DND-41 (cell line): ENCODE measurements at regions not wholly inside any gene's neighbourhood (a gene's known extent, or its start where the extent isn't known, plus 50 kb on each side); places are given as distances from the start of the nearest gene placed in this dataset.

ENCODE experiments used
- ATAC-seq: fragments of 200-7000 bp; cut with Tn5 transposase; 3 replicates; pipeline ENCODE4 v1.9.1; 2021; ENCODE audit warnings: low read depth; ENCODE audit not compliant: insufficient read depth
- DNase-seq: peaks from one replicate; pipeline ENCODE4 v3.0.0-alpha.2; 2020
- H2AFZ ChIP-seq: 2 replicates; pipeline ENCODE4 v1.6.0; 2012; ENCODE audit warnings: low read depth, low read length
- H3K27ac ChIP-seq: 2 replicates; pipeline ENCODE4 v1.5.1; 2012; ENCODE audit warnings: low read length, inconsistent platforms
- H3K27me3 ChIP-seq: fragments of 200-600 bp; sonication (generic); 2 replicates; pipeline ENCODE4 v1.6.0; 2012; ENCODE audit warnings: low read length, mild to moderate bottlenecking, inconsistent platforms; ENCODE audit not compliant: insufficient read depth, poor library complexity
- H3K36me3 ChIP-seq: 2 replicates; pipeline ENCODE4 v1.5.1; 2012; ENCODE audit warnings: low read length, inconsistent platforms; ENCODE audit not compliant: insufficient read depth
- H3K4me1 ChIP-seq: 2 replicates; pipeline ENCODE4 v1.5.1; 2012; ENCODE audit warnings: mild to moderate bottlenecking, low read length; ENCODE audit not compliant: insufficient read depth
- H3K4me2 ChIP-seq: 2 replicates; pipeline ENCODE4 v1.6.0; 2012; ENCODE audit warnings: mild to moderate bottlenecking, moderate library complexity, low read length, inconsistent platforms; ENCODE audit not compliant: insufficient read depth
- H3K4me3 ChIP-seq, 2 experiments: fragments of 200-600 bp in 1 of 2; shearing (Covaris generic) in 1 of 2; 2 replicates each; pipeline ENCODE4 v1.5.1; 2012 to 2016; ENCODE audit warnings: inconsistent platforms in 2 of 2, low read length in 2 of 2, mild to moderate bottlenecking in 2 of 2, low read depth in 1 of 2, moderate library complexity in 1 of 2
- H3K79me2 ChIP-seq: 2 replicates; pipeline ENCODE4 v1.6.0; 2012; ENCODE audit warnings: low read length, inconsistent platforms; ENCODE audit not compliant: insufficient read depth
- H3K9ac ChIP-seq: 2 replicates; pipeline ENCODE4 v1.6.0; 2012; ENCODE audit warnings: low read depth, mild to moderate bottlenecking, inconsistent platforms, low read length, moderate library complexity
- H3K9me3 ChIP-seq: 2 replicates; pipeline ENCODE4 v1.5.1; 2012; ENCODE audit warnings: low read length, moderate library complexity, mild to moderate bottlenecking, inconsistent platforms; ENCODE audit not compliant: insufficient read depth, severe bottlenecking
- H4K20me1 ChIP-seq: 2 replicates; pipeline ENCODE4 v1.6.0; 2012; ENCODE audit warnings: low read length; ENCODE audit not compliant: insufficient read depth
- EZH2 ChIP-seq: IDR thresholded peaks from 3 replicates; pipeline ENCODE4 v1.6.1; 2012; ENCODE audit warnings: borderline replicate concordance, low read depth, mild to moderate bottlenecking, moderate library complexity, low read length, inconsistent platforms; ENCODE audit not compliant: severe bottlenecking
- TF ChIP-seq, protein P1 (sequence below): IDR thresholded peaks from 2 replicates; pipeline ENCODE4 v1.5.1; 2012; ENCODE audit warnings: borderline replicate concordance, low read length, moderate library complexity, mild to moderate bottlenecking; ENCODE audit not compliant: poor library complexity, severe bottlenecking; ENCODE audit errors: extremely low read depth

DNA sequence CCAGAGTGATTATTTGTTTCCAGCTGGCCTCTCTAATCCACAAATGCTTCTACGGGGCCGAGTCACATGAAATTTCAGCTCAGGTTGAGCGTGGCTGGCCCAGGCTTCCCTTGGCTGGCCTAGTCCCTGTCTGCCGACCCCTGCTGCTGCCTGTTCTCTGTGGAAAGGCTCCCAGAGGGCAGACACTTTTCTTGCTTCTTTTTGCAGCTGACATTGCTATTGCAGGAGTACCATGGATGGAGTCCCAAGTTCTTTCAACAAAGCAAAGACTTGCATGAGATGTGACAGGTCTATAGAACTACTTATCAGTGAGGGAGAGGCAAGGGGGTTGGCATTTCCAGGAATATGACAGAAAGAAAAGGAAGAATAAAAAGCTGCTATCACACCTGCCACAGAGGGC lies 287.4 kb upstream of the ARRDC3 start:
- DNase-seq (no peak), ATAC-seq (no peak)
- H3K36me3 ChIP-seq, result no peaks in the 10 kb centered on the region
- no peak for TF ChIP-seq EZH2
- TF ChIP-seq, protein P1, sequence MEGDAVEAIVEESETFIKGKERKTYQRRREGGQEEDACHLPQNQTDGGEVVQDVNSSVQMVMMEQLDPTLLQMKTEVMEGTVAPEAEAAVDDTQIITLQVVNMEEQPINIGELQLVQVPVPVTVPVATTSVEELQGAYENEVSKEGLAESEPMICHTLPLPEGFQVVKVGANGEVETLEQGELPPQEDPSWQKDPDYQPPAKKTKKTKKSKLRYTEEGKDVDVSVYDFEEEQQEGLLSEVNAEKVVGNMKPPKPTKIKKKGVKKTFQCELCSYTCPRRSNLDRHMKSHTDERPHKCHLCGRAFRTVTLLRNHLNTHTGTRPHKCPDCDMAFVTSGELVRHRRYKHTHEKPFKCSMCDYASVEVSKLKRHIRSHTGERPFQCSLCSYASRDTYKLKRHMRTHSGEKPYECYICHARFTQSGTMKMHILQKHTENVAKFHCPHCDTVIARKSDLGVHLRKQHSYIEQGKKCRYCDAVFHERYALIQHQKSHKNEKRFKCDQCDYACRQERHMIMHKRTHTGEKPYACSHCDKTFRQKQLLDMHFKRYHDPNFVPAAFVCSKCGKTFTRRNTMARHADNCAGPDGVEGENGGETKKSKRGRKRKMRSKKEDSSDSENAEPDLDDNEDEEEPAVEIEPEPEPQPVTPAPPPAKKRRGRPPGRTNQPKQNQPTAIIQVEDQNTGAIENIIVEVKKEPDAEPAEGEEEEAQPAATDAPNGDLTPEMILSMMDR, result no peak
- no peaks in the 10 kb centered on the region for H3K27me3 ChIP-seq
- H3K4me2 ChIP-seq, result no peak overlapping the region
- H2AFZ ChIP-seq, result no peak overlapping the region
- H3K4me1 ChIP-seq, result no peaks in the 10 kb centered on the region
- no peak overlapping the region for H3K27ac ChIP-seq
- no peaks in the 10 kb centered on the region for H4K20me1 ChIP-seq
- H3K79me2 ChIP-seq, result no peaks in the 10 kb centered on the region
- H3K9ac ChIP-seq, result no peak overlapping the region
- no peaks in the 10 kb centered on the region for H3K9me3 ChIP-seq
- no peak overlapping the region for H3K4me3 ChIP-seq

DNA sequence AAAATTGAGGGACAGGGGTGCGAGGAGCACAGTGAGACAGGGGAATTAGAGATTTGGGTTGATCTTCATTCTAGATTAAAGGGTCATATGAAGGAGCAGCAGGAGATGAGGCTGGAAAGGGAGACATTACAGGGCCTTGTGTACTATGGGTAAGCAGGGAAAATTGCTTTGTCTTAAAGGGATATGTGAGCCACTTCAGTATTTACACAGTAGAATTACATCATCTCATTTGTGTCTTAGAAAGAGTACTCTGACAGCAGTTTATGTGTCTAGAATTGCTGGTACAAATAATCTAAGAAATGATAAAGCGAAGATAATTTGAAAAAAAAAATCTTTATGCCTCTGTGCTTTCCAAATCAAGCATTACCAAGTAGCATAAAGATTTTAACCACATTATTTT lies 287.0 kb upstream of the ARRDC3 start:
- no peak overlapping the region for H3K27ac ChIP-seq
- ATAC-seq, result no peak

DNA sequence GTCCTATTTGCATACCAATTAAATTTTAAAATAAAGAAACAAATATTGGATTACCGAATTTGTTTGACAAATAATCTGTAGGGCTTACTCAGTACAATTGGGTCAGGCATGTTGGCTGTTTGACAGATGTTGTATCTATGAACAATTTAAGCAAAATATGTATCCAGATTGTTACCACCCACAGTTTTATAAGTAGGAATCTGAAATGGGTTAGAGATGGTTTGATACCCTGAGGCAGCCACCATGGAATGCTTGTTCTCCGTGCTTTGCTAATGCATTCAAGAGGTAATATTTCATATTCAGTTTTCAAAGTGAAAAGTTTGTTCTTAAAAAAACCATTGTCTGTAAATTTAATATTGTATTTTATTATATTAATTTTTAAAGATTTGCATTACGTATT lies 285.1 kb upstream of the ARRDC3 start:
- Histone ChIP-seq H3K79me2 (no peaks in the 10 kb centered on the region), H3K4me1 (no peaks in the 10 kb centered on the region), H3K9ac (no peak overlapping the region), H3K27me3 (no peaks in the 10 kb centered on the region), H4K20me1 (no peaks in the 10 kb centered on the region), H3K4me2 (no peak overlapping the region), H3K27ac (no peak overlapping the region), H2AFZ (no peak overlapping the region), H3K4me3 (no peak overlapping the region), H3K36me3 (no peaks in the 10 kb centered on the region), H3K9me3 (no peaks in the 10 kb centered on the region)
- no peak for DNase-seq
- ATAC-seq, result no peak
- TF ChIP-seq, protein P1, result no peak
- TF ChIP-seq EZH2, result no peak

More for the DNA sequence above, 287.0 kb upstream of the ARRDC3 start:
- H3K79me2 ChIP-seq, result no peaks in the 10 kb centered on the region
- H3K9ac ChIP-seq, result no peak overlapping the region
- no peak overlapping the region for H3K4me2 ChIP-seq
- no peak overlapping the region for H2AFZ ChIP-seq
- no peaks in the 10 kb centered on the region for H3K36me3 ChIP-seq
- no peaks in the 10 kb centered on the region for H3K27me3 ChIP-seq
- no peaks in the 10 kb centered on the region for H4K20me1 ChIP-seq
- no peaks in the 10 kb centered on the region for H3K4me1 ChIP-seq
- DNase-seq, result no peak
- H3K9me3 ChIP-seq, result no peaks in the 10 kb centered on the region
- TF ChIP-seq, protein P1, result no peak
- no peak for TF ChIP-seq EZH2
- H3K4me3 ChIP-seq, result no peak overlapping the region

DNA sequence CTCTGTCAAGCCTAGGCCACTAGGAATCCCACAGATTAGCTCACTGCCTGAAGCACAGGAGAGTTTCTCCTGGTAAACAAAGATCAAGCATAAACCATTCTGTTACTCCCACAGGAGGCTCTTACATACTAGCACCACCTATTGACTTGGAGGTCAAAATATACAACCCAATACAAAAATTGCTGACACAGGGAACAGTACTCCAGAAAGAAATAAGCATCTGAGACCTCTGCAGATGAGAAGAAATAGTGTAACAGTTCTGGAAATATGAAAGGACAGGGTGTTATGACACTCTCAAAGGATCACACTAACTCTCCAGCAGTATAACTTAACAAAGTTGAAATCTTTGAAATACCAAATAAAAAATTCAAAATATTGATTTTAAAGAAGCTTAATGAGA lies 269.6 kb upstream of the ARRDC3 start:
- no peak for DNase-seq
- Histone ChIP-seq H3K79me2 (no peaks in the 10 kb centered on the region), H3K4me2 (no peak overlapping the region), H3K36me3 (no peaks in the 10 kb centered on the region), H3K9me3 (no peaks in the 10 kb centered on the region), H3K9ac (no peak overlapping the region), H3K27ac (no peak overlapping the region), H3K4me1 (no peaks in the 10 kb centered on the region), H3K4me3 (no peak overlapping the region), H2AFZ (no peak overlapping the region), H4K20me1 (no peaks in the 10 kb centered on the region), H3K27me3 (no peaks in the 10 kb centered on the region)
- TF ChIP-seq EZH2, result no peak
- ATAC-seq, result no peak
